ENCODE measurements at regions not wholly inside any gene's neighbourhood (a gene's known extent, or its start where the extent isn't known, plus 50 kb on each side); places are given as distances from the start of the nearest gene placed in this dataset.

DNA sequence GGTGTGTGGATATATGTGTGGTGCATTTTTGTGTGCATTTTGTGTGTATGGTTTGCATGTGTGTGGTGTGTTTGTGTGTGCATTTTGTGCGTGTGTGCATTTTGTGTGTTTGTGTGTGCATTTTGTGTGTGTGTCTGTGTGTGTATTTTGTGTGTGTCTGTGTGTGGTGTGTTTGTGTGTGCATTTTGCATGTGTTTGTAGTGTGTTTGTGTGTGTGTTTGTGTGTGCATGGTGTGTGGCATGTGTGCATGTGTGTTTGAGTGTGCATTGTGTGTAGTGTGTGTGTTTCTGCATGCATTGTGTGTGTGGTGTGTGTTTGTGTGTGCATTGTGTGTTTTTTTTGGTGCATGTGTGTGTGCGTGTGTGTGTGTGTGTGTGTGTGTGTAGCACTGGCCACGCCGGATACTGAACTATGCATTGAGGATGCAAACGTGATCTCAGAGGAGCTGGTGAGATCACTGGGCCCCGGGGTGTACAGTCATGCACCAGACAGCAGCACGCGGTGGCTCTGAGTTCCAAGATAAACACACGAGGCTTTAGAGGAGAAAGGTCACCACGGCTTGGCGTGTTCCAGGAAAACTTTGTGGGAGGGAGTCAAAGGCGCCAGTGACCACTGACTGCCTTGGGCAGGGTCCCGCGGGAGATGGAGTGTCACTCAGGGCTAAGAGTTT is 106.6 kb upstream of the SHH start:
- Histone ChIP-seq H3K4me3 (ENCODE audit: low read depth, low read length) (no peak overlapping the region), H3K27me3 (ENCODE audit: insufficient read depth, low read depth, severe bottlenecking) (peaks cover 88% of the 10 kb centered on the region), H3K36me3 (no peaks in the 10 kb centered on the region), H3K9me3 (ENCODE audit: severe bottlenecking) (peaks cover 2% of the 10 kb centered on the region), H3K27ac (no peak overlapping the region)
- DNase-seq = no peak
- TF ChIP-seq, protein P1, sequence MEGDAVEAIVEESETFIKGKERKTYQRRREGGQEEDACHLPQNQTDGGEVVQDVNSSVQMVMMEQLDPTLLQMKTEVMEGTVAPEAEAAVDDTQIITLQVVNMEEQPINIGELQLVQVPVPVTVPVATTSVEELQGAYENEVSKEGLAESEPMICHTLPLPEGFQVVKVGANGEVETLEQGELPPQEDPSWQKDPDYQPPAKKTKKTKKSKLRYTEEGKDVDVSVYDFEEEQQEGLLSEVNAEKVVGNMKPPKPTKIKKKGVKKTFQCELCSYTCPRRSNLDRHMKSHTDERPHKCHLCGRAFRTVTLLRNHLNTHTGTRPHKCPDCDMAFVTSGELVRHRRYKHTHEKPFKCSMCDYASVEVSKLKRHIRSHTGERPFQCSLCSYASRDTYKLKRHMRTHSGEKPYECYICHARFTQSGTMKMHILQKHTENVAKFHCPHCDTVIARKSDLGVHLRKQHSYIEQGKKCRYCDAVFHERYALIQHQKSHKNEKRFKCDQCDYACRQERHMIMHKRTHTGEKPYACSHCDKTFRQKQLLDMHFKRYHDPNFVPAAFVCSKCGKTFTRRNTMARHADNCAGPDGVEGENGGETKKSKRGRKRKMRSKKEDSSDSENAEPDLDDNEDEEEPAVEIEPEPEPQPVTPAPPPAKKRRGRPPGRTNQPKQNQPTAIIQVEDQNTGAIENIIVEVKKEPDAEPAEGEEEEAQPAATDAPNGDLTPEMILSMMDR (IDR thresholded peaks at IDR 0.05; ENCODE audit: low read depth, low read length) = no peak

DNA sequence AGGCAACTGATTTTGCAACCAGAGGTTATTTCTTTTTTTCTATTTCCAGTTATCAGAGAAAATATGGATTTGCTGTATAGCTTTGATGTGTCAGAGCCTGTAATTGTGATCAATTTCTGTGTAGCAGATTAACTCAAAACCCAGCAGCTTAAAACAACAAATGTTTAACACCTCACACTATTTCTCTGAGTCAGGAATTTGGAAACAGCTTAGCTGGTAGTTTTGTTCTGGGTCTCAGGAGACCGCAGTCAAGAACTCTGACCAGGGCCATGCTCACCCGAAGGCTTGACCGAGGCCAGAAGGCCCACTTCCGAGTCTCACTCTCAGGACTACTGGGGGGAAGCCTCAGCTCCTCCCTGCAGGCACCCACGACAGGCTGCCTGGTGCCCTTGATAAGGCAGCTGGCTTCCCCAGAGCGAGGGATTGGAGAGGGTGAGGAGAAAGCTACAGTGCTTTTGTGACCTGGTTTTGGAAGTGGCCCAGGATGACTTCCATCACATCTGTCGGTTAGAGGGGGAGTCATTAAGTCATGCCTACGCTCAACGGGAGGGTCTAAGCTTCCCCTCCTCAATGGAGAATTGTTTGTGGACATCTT is 105.7 kb upstream of the SHH start:
- Histone ChIP-seq H3K27ac (no peak overlapping the region), H3K27me3 (ENCODE audit: insufficient read depth, low read depth, severe bottlenecking) (peaks cover 88% of the 10 kb centered on the region), H3K36me3 (no peaks in the 10 kb centered on the region), H3K9me3 (ENCODE audit: severe bottlenecking) (peaks cover 2% of the 10 kb centered on the region), H3K4me3 (ENCODE audit: low read depth, low read length) (no peak overlapping the region)
- TF ChIP-seq, protein P1 (IDR thresholded peaks at IDR 0.05; ENCODE audit: low read depth, low read length) = no peak
- DNase-seq = no peak

- no peak for DNase-seq
- TF ChIP-seq, protein P1 (IDR thresholded peaks at IDR 0.05; ENCODE audit: low read depth, low read length) = no peak
- peaks cover 87% of the 10 kb centered on the region for H3K27me3 ChIP-seq (ENCODE audit: insufficient read depth, low read depth, severe bottlenecking)
- H3K36me3 ChIP-seq = no peaks in the 10 kb centered on the region
- H3K27ac ChIP-seq = no peak overlapping the region
- no peak overlapping the region for H3K4me3 ChIP-seq (ENCODE audit: low read depth, low read length)
- no peaks in the 10 kb centered on the region for H3K9me3 ChIP-seq (ENCODE audit: severe bottlenecking)
Observed at GRCh38 chr7:155916926-155917655, 104.8 kb upstream of the SHH start.

DNA sequence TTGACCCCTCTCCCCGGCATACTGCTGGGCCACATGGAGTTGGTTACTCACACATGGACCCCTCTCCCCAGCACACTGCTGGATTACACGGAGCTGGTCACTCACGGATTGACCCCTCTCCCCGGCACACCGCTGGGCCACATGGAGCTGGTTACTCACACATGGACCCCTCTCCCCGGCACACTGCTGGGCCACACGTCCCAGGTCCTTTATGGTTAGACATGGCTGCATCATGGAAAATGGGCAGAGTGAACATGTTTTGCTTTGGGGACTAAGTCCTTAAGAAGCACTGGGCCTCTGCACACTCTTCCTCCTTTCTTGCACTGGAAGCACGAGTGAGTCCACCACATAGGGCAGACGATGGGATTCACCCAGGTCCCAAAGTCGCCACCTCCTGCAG is 102.1 kb upstream of the SHH start:
- TF ChIP-seq, protein P1 (IDR thresholded peaks at IDR 0.05; ENCODE audit: low read depth, low read length) = no peak
- peaks cover 87% of the 10 kb centered on the region for H3K27me3 ChIP-seq (ENCODE audit: insufficient read depth, low read depth, severe bottlenecking)

GRCh38 chr7:155913719-155914118 is 101.5 kb upstream of the SHH start:
- TF ChIP-seq, protein P1 (IDR thresholded peaks at IDR 0.05; ENCODE audit: low read depth, low read length) = no peak
- Histone ChIP-seq H3K36me3 (no peaks in the 10 kb centered on the region), H3K9me3 (ENCODE audit: severe bottlenecking) (no peaks in the 10 kb centered on the region), H3K4me3 (ENCODE audit: low read depth, low read length) (no peak overlapping the region), H3K27me3 (ENCODE audit: insufficient read depth, low read depth, severe bottlenecking) (peaks cover 87% of the 10 kb centered on the region), H3K27ac (no peak overlapping the region)
- DNase-seq = no peak

More for the DNA sequence above, 102.1 kb upstream of the SHH start:
- DNase-seq = no peak
- Histone ChIP-seq H3K36me3 (no peaks in the 10 kb centered on the region), H3K9me3 (ENCODE audit: severe bottlenecking) (no peaks in the 10 kb centered on the region), H3K4me3 (ENCODE audit: low read depth, low read length) (no peak overlapping the region), H3K27ac (no peak overlapping the region)
